ENCODE measurements at regions not wholly inside any gene's neighbourhood (a gene's known extent, or its start where the extent isn't known, plus 50 kb on each side); places are given as distances from the start of the nearest gene placed in this dataset.

DNA sequence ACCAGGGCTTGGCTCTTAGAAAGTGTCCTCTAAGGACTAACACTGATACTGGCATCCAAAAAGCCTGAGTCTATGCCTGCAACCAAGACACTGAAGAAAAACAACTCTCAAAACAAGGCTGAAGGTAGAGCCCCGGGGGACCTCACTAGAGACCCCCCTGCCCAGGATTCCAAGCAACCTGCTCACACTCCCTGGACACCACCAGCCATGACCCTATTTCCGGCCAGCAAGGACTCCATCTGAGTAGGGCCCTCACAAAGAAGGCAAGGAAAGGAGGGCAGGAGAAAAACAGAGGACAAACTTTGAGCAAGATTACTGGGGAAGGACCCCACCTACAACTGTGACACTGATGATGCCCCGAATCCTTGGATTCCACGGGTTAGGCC, 343.1 kb downstream of the NPHP4 start:
- no peaks in the 10 kb centered on the region for H3K36me3 ChIP-seq (ENCODE audit: insufficient read depth, low read length)
- H3K27me3 ChIP-seq (ENCODE audit: insufficient read depth, low read depth, low read length) = no peaks in the 10 kb centered on the region
- no peak overlapping the region for H3K9ac ChIP-seq (ENCODE audit: low read length)
- H3K9me2 ChIP-seq (ENCODE audit: insufficient read depth, low read length) = no peaks in the 10 kb centered on the region
- no peaks in the 10 kb centered on the region for H4K20me1 ChIP-seq (ENCODE audit: insufficient read depth)
- no peak overlapping the region for H2AFZ ChIP-seq (ENCODE audit: low read depth, low read length)
- TF ChIP-seq EP300 (conservative IDR thresholded peaks at IDR 0.05; ENCODE audit: poor library complexity, severe bottlenecking) (no peak), POLR2AphosphoS5 (IDR thresholded peaks at IDR 0.05) (no peak), MXI1 (conservative IDR thresholded peaks at IDR 0.05; ENCODE audit: poor library complexity, severe bottlenecking) (no peak), SMC3 (conservative IDR thresholded peaks at IDR 0.05; ENCODE audit: poor library complexity) (no peak), TAF1 (IDR thresholded peaks at IDR 0.05; ENCODE audit: low read depth) (no peak), EZH2 (IDR thresholded peaks at IDR 0.05; ENCODE audit: borderline replicate concordance, insufficient read depth, low read length, poor library complexity, severe bottlenecking) (no peak)
- TF ChIP-seq, protein P1, sequence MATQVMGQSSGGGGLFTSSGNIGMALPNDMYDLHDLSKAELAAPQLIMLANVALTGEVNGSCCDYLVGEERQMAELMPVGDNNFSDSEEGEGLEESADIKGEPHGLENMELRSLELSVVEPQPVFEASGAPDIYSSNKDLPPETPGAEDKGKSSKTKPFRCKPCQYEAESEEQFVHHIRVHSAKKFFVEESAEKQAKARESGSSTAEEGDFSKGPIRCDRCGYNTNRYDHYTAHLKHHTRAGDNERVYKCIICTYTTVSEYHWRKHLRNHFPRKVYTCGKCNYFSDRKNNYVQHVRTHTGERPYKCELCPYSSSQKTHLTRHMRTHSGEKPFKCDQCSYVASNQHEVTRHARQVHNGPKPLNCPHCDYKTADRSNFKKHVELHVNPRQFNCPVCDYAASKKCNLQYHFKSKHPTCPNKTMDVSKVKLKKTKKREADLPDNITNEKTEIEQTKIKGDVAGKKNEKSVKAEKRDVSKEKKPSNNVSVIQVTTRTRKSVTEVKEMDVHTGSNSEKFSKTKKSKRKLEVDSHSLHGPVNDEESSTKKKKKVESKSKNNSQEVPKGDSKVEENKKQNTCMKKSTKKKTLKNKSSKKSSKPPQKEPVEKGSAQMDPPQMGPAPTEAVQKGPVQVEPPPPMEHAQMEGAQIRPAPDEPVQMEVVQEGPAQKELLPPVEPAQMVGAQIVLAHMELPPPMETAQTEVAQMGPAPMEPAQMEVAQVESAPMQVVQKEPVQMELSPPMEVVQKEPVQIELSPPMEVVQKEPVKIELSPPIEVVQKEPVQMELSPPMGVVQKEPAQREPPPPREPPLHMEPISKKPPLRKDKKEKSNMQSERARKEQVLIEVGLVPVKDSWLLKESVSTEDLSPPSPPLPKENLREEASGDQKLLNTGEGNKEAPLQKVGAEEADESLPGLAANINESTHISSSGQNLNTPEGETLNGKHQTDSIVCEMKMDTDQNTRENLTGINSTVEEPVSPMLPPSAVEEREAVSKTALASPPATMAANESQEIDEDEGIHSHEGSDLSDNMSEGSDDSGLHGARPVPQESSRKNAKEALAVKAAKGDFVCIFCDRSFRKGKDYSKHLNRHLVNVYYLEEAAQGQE (IDR thresholded peaks at IDR 0.05; ENCODE audit: borderline replicate concordance) = no peak
- no peaks in the 10 kb centered on the region for H3F3A ChIP-seq (ENCODE audit: insufficient read depth, low read length, poor library complexity, severe bottlenecking)
- H3K4me2 ChIP-seq (ENCODE audit: low read length) = no peak overlapping the region
- H3K4me3 ChIP-seq (ENCODE audit: low read length) = no peak overlapping the region
- no peak overlapping the region for H3K27ac ChIP-seq (ENCODE audit: low read length)
- H3K79me2 ChIP-seq (replicated peaks; ENCODE audit: insufficient read depth, low read length) = no peaks in the 10 kb centered on the region
- no peaks in the 10 kb centered on the region for H3K9me3 ChIP-seq (ENCODE audit: low read length)

DNA sequence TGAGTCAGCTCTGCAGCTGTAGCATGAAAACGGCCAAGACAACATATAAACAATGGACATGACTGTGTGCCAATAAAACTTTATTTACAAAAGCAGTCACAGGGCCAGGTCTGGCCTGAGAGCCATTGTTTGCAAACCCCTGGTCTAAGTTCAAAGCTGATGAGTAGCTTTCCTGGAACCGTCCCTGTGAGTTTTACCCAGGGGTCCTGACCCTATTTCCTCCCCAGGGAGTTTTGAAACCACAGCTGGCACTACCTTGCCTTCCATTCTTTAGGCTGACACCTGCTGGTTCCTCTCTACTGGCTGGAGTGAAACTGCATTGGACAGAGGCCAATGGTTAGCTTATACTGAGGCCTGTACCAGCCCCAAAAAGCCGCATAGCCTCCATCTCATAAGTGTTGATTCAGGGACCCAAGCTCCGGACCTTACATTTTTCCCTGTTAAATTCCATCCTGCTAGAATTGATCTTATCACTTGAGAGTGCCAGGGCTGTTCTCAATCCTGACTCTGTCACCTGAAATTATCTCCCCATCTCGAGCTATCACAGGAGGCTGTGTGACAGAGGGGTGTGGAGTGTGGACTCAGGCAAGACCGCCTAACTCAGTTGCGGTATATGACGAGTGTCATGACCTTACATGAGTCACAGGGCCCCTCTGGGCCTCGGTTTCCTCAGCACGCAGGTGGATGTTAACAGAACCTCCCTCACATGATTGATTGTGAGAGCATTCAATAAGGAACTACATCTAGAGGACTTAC, 343.6 kb downstream of the NPHP4 start:
- H3K79me2 ChIP-seq (replicated peaks; ENCODE audit: insufficient read depth, low read length) = no peaks in the 10 kb centered on the region
- no peak overlapping the region for H3K9ac ChIP-seq (ENCODE audit: low read length)
- H2AFZ ChIP-seq (ENCODE audit: low read depth, low read length) = no peak overlapping the region
- no peaks in the 10 kb centered on the region for H3F3A ChIP-seq (ENCODE audit: insufficient read depth, low read length, poor library complexity, severe bottlenecking)
- H3K9me3 ChIP-seq (ENCODE audit: low read length) = no peaks in the 10 kb centered on the region
- H4K20me1 ChIP-seq (ENCODE audit: insufficient read depth) = no peaks in the 10 kb centered on the region
- H3K36me3 ChIP-seq (ENCODE audit: insufficient read depth, low read length) = no peaks in the 10 kb centered on the region
- TF ChIP-seq MXI1 (conservative IDR thresholded peaks at IDR 0.05; ENCODE audit: poor library complexity, severe bottlenecking) = no peak
- TF ChIP-seq, protein P1 (IDR thresholded peaks at IDR 0.05; ENCODE audit: borderline replicate concordance) = no peak
- no peak overlapping the region for H3K4me3 ChIP-seq (ENCODE audit: low read length)
- H3K9me2 ChIP-seq (ENCODE audit: insufficient read depth, low read length) = no peaks in the 10 kb centered on the region
- no peak overlapping the region for H3K4me2 ChIP-seq (ENCODE audit: low read length)
- no peak overlapping the region for H3K27ac ChIP-seq (ENCODE audit: low read length)
- H3K27me3 ChIP-seq (ENCODE audit: insufficient read depth, low read depth, low read length) = no peaks in the 10 kb centered on the region
